H9 (cell line): ENCODE measurements at regions not wholly inside any gene's neighbourhood (a gene's known extent, or its start where the extent isn't known, plus 50 kb on each side); places are given as distances from the start of the nearest gene placed in this dataset.

Experiments used
- DNase-seq: peaks from one replicate; pipeline ENCODE4 v3.0.0-alpha.2; 2017
- H2AFZ ChIP-seq: one replicate; pipeline ENCODE4 v1.6.1; 2013; ENCODE audit warnings: mild to moderate bottlenecking, low read length, control low read depth, moderate library complexity
- H2AK5ac ChIP-seq: 2 replicates; pipeline ENCODE4 v1.6.1; 2013; ENCODE audit warnings: low read length, control low read depth, mixed read lengths; ENCODE audit not compliant: insufficient read length
- H2BK120ac ChIP-seq: one replicate; pipeline ENCODE4 v1.6.1; 2013; ENCODE audit warnings: low read depth, mild to moderate bottlenecking, low read length, control low read depth, inconsistent platforms; ENCODE audit not compliant: poor library complexity, severe bottlenecking
- H2BK12ac ChIP-seq: 2 replicates; pipeline ENCODE4 v1.6.1; 2013; ENCODE audit warnings: low read length, control low read depth, mixed read lengths, low read depth; ENCODE audit not compliant: insufficient read length
- H2BK15ac ChIP-seq: 2 replicates; pipeline ENCODE4 v1.6.1; 2013; ENCODE audit warnings: low read depth, low read length, control low read depth
- H2BK20ac ChIP-seq: one replicate; pipeline ENCODE4 v1.6.1; 2013; ENCODE audit warnings: low read depth, mild to moderate bottlenecking, low read length, control low read depth, inconsistent platforms; ENCODE audit not compliant: poor library complexity, severe bottlenecking
- H2BK5ac ChIP-seq: 2 replicates; pipeline ENCODE4 v1.6.1; 2013; ENCODE audit warnings: low read length, control low read depth, mixed read lengths; ENCODE audit not compliant: insufficient read length
- H3K14ac ChIP-seq: 2 replicates; pipeline ENCODE4 v1.6.1; 2013; ENCODE audit warnings: low read length, control low read depth; ENCODE audit not compliant: insufficient read depth
- H3K18ac ChIP-seq: 2 replicates; pipeline ENCODE4 v1.6.1; 2013; ENCODE audit warnings: low read depth, mild to moderate bottlenecking, mixed read lengths, low read length, control low read depth; ENCODE audit not compliant: insufficient read length
- H3K23ac ChIP-seq: 2 replicates; pipeline ENCODE4 v1.6.1; 2013; ENCODE audit warnings: low read length, control low read depth, mixed read lengths, low read depth; ENCODE audit not compliant: insufficient read length
- H3K23me2 ChIP-seq: 2 replicates; pipeline ENCODE4 v1.6.1; 2013; ENCODE audit warnings: low read depth, mild to moderate bottlenecking, mixed read lengths, low read length, control low read depth; ENCODE audit not compliant: insufficient read length, poor library complexity, severe bottlenecking
- H3K27ac ChIP-seq: 2 replicates; pipeline ENCODE4 v1.5.1; 2013; ENCODE audit warnings: low read length, control low read depth, mixed read lengths, low read depth; ENCODE audit not compliant: insufficient read length
- H3K27me3 ChIP-seq: 2 replicates; pipeline ENCODE4 v1.6.1; 2013; ENCODE audit warnings: low read length, control low read depth, inconsistent platforms; ENCODE audit not compliant: insufficient read depth
- H3K4ac ChIP-seq: 2 replicates; pipeline ENCODE4 v1.6.1; 2013; ENCODE audit warnings: low read depth, mild to moderate bottlenecking, control low read depth, inconsistent platforms, low read length, moderate library complexity
- H3K4me1 ChIP-seq: 2 replicates; pipeline ENCODE4 v1.6.1; 2013; ENCODE audit warnings: low read length, control low read depth, inconsistent platforms; ENCODE audit not compliant: insufficient read depth
- H3K4me2 ChIP-seq: 2 replicates; pipeline ENCODE4 v1.6.1; 2013; ENCODE audit warnings: low read length, control low read depth, mixed read lengths; ENCODE audit not compliant: insufficient read length, insufficient read depth
- H3K56ac ChIP-seq: 2 replicates; pipeline ENCODE4 v1.6.1; 2013; ENCODE audit warnings: low read depth, mild to moderate bottlenecking, mixed read lengths, low read length, control low read depth; ENCODE audit not compliant: insufficient read length
- H3K79me1 ChIP-seq: 2 replicates; pipeline ENCODE4 v1.6.1; 2013; ENCODE audit warnings: low read depth, mild to moderate bottlenecking, moderate library complexity, low read length, control low read depth, inconsistent platforms; ENCODE audit not compliant: insufficient read depth, poor library complexity, severe bottlenecking
- H3K79me2 ChIP-seq: 2 replicates; pipeline ENCODE4 v1.6.1; 2013; ENCODE audit warnings: low read length, control low read depth, inconsistent platforms; ENCODE audit not compliant: insufficient read depth
- H3K9ac ChIP-seq: 2 replicates; pipeline ENCODE4 v1.6.1; 2013; ENCODE audit warnings: low read length, control low read depth, mixed read lengths; ENCODE audit not compliant: insufficient read length; ENCODE audit errors: extremely low read depth
- H3K9me3 ChIP-seq: one replicate; pipeline ENCODE4 v1.6.1; 2013; ENCODE audit warnings: low read depth, low read length, inconsistent platforms; ENCODE audit not compliant: control insufficient read depth
- H3T11ph ChIP-seq: one replicate; pipeline ENCODE4 v1.6.1; 2013; ENCODE audit warnings: mild to moderate bottlenecking, low read length, control low read depth, inconsistent platforms
- H4K20me1 ChIP-seq: one replicate; pipeline ENCODE4 v1.6.1; 2013; ENCODE audit not compliant: control insufficient read depth, insufficient read length, insufficient read depth
- H4K5ac ChIP-seq: 2 replicates; pipeline ENCODE4 v1.6.1; 2013; ENCODE audit warnings: low read depth, mild to moderate bottlenecking, mixed read lengths, low read length, control low read depth; ENCODE audit not compliant: insufficient read length
- H4K8ac ChIP-seq: replicated peaks from 2 replicates; pipeline ENCODE4 v1.6.1; 2013; ENCODE audit warnings: low read length, control low read depth, mixed read lengths, low read depth; ENCODE audit not compliant: insufficient read length
- H4K91ac ChIP-seq: 2 replicates; pipeline ENCODE4 v1.6.1; 2013; ENCODE audit warnings: low read depth, mild to moderate bottlenecking, moderate library complexity, mixed read lengths, low read length, control low read depth; ENCODE audit not compliant: insufficient read length
- H3K27ac Mint-ChIP-seq, 3 experiments: 2 replicates in 2 of 3; 3 replicates in 1 of 3; pipeline ENCODE4 v1.8.0; 2020 to 2021; ENCODE audit warnings: mixed read lengths in 3 of 3, mild to moderate bottlenecking in 1 of 3, moderate library complexity in 1 of 3
- H3K27me3 Mint-ChIP-seq: 2 replicates; pipeline ENCODE4 v1.8.0; 2021; ENCODE audit warnings: low read depth, mild to moderate bottlenecking, moderate library complexity, mixed read lengths
- H3K36me3 Mint-ChIP-seq, 3 experiments: 2 replicates in 2 of 3; 3 replicates in 1 of 3; pipeline ENCODE4 v1.8.0; 2020 to 2021; ENCODE audit warnings: low read depth in 3 of 3, mixed read lengths in 3 of 3; ENCODE audit not compliant: insufficient read depth in 1 of 3
- H3K4me1 Mint-ChIP-seq, 2 experiments: 2 replicates each; pipeline ENCODE4 v1.8.0; 2020; ENCODE audit warnings: mixed read lengths in 2 of 2
- H3K4me3 Mint-ChIP-seq, 2 experiments: 2 replicates in 1 of 2; 3 replicates in 1 of 2; pipeline ENCODE4 v1.8.0; 2020 to 2021; ENCODE audit warnings: mild to moderate bottlenecking in 2 of 2, mixed read lengths in 2 of 2, moderate library complexity in 1 of 2
- H3K9me3 Mint-ChIP-seq, 2 experiments: 2 replicates in 1 of 2; 3 replicates in 1 of 2; pipeline ENCODE4 v1.8.0; 2020; ENCODE audit warnings: mild to moderate bottlenecking in 2 of 2, mixed read lengths in 2 of 2, moderate library complexity in 1 of 2
- CTCF ChIP-seq: fragments of 200-600 bp; sonication (generic); conservative IDR thresholded peaks from 3 replicates; pipeline ENCODE4 v1.8.0; 2021; ENCODE audit warnings: antibody characterized with exemption, mild to moderate bottlenecking
- WGBS: extraction: QIAGEN DNeasy Blood & Tissue Kit; methylation state at CpG from one replicate; pipeline ENCODE4 v1.1.7; 2013; ENCODE audit warnings: missing lambda C conversion rate, low lambda C conversion rate, mixed read lengths; ENCODE audit not compliant: insufficient read length; ENCODE audit errors: extremely low coverage; 5-methylcytosine and 5-hydroxymethylcytosine counted together

GRCh38 chr9:79334001-79334400 is 237.8 kb upstream of the TLE4 start:
- TF ChIP-seq CTCF, result no peak
- Mint-ChIP-seq H3K4me1 (peaks cover 9 to 12% of the 10 kb centered on the region in 2 experiments), H3K4me3 (no peak overlapping the region), H3K36me3 (peaks cover 0 to 13% (median 2%) of the 10 kb centered on the region in 3 experiments; a peak in 2 of 7 replicates), H3K27me3 (no peaks in the 10 kb centered on the region), H3K9me3 (peaks cover 0 to 6% of the 10 kb centered on the region in 2 experiments; a peak in 2 of 5 replicates), H3K27ac (peak overlapping the region in 1 of 3 experiments; percentile 17; a peak in 1 of 7 replicates)
- no peak overlapping the region for H2BK15ac ChIP-seq
- H4K5ac ChIP-seq, result no peak overlapping the region
- H3K9ac ChIP-seq, result no peak overlapping the region
- no peak overlapping the region for H2BK20ac ChIP-seq
- no peak overlapping the region for H3T11ph ChIP-seq
- no peaks in the 10 kb centered on the region for H3K4me1 ChIP-seq
- WGBS, result no CpG with 5 or more reads among the region's 6 CpGs
- no peaks in the 10 kb centered on the region for H3K79me2 ChIP-seq
- no peaks in the 10 kb centered on the region for H4K20me1 ChIP-seq
- H3K23ac ChIP-seq, result no peak overlapping the region
- H3K4ac ChIP-seq, result no peak overlapping the region
- no peaks in the 10 kb centered on the region for H3K27me3 ChIP-seq
- no peak overlapping the region for H3K27ac ChIP-seq
- no peaks in the 10 kb centered on the region for H3K79me1 ChIP-seq
- DNase-seq, result no peak
- H2AK5ac ChIP-seq, result no peak overlapping the region
- no peak overlapping the region for H3K18ac ChIP-seq
- no peak overlapping the region for H3K4me2 ChIP-seq
- H2BK5ac ChIP-seq, result no peak overlapping the region
- no peak overlapping the region for H4K8ac ChIP-seq
- no peaks in the 10 kb centered on the region for H3K23me2 ChIP-seq
- peaks cover 5% of the 10 kb centered on the region for H3K9me3 ChIP-seq
- no peak overlapping the region for H2BK120ac ChIP-seq
- no peak overlapping the region for H2AFZ ChIP-seq
- no peak overlapping the region for H4K91ac ChIP-seq
- no peak overlapping the region for H3K56ac ChIP-seq
- no peak overlapping the region for H2BK12ac ChIP-seq
- H3K14ac ChIP-seq, result no peak overlapping the region; the same call in 1 of the 2 replicates
